ENCODE measurements at regions not wholly inside any gene's neighbourhood (a gene's known extent, or its start where the extent isn't known, plus 50 kb on each side); places are given as distances from the start of the nearest gene placed in this dataset.

GRCh38 chr2:116719836-116720235 is 1094.7 kb upstream of the DDX18 start:
- Histone ChIP-seq H3K4me1 (ENCODE audit: control insufficient read depth in 4 of 4, insufficient read depth in 4 of 4, low read length in 3 of 4) (no peaks in the 10 kb centered on the region), H3K9me3 (ENCODE audit: control insufficient read depth in 4 of 4, low read length in 3 of 4) (no peaks in the 10 kb centered on the region), H3K36me3 (ENCODE audit: control insufficient read depth in 4 of 4, insufficient read depth in 3 of 4, low read depth in 1 of 4, low read length in 3 of 4) (no peaks in the 10 kb centered on the region), H3K27ac (ENCODE audit: low read depth in 1 of 2, low read length in 2 of 2) (no peak overlapping the region), H3K4me3 (ENCODE audit: low read depth in 1 of 3, low read length in 3 of 3) (no peak overlapping the region), H3K27me3 (ENCODE audit: control insufficient read depth in 4 of 4, insufficient read depth in 4 of 4, low read length in 3 of 4) (no peaks in the 10 kb centered on the region), H3K9ac (ENCODE audit: low read depth in 1 of 2, low read length in 2 of 2) (no peak overlapping the region)
- WGBS, result 78% methylated on average over 2 of the region's 2 CpGs
- DNase-seq (ENCODE audit: low spot score), result no peak
- no peak for TF ChIP-seq REST (IDR thresholded peaks at IDR 0.05)
- no peak for TF ChIP-seq FOXA2 (IDR thresholded peaks at IDR 0.05)
- no peak for TF ChIP-seq CTCF (IDR thresholded peaks at IDR 0.05; ENCODE audit: low read depth, low read length, missing input control)
- TF ChIP-seq TAF1 (conservative IDR thresholded peaks at IDR 0.05), result no peak
- TF ChIP-seq ATF3 (IDR thresholded peaks at IDR 0.05), result no peak
- no peak for TF ChIP-seq YY1 (IDR thresholded peaks at IDR 0.05)
- TF ChIP-seq ZBTB33 (IDR thresholded peaks at IDR 0.05), result no peak
- no peak for TF ChIP-seq EGR1 (IDR thresholded peaks at IDR 0.05; ENCODE audit: low read depth in 2 of 2)
- TF ChIP-seq GABPA (IDR thresholded peaks at IDR 0.05 in 1 of 2, conservative IDR thresholded peaks at IDR 0.05 in 1 of 2), result no peak
- no peak for TF ChIP-seq RAD21 (IDR thresholded peaks at IDR 0.05)
- TF ChIP-seq HNF4G (IDR thresholded peaks at IDR 0.05), result no peak
- TF ChIP-seq SP1 (IDR thresholded peaks at IDR 0.05), result no peak
- TF ChIP-seq JUND (IDR thresholded peaks at IDR 0.05), result no peak
- TF ChIP-seq FOXA1 (IDR thresholded peaks at IDR 0.05), result no peak
- TF ChIP-seq RXRA (IDR thresholded peaks at IDR 0.05), result no peak
- no peak for TF ChIP-seq MAX (IDR thresholded peaks at IDR 0.05)

- Histone ChIP-seq H3K4me3 (ENCODE audit: low read depth in 1 of 3, low read length in 3 of 3) (no peak overlapping the region), H3K27me3 (ENCODE audit: control insufficient read depth in 4 of 4, insufficient read depth in 4 of 4, low read length in 3 of 4) (no peaks in the 10 kb centered on the region), H3K4me1 (ENCODE audit: control insufficient read depth in 4 of 4, insufficient read depth in 4 of 4, low read length in 3 of 4) (no peaks in the 10 kb centered on the region), H3K9ac (ENCODE audit: low read depth in 1 of 2, low read length in 2 of 2) (no peak overlapping the region), H3K9me3 (ENCODE audit: control insufficient read depth in 4 of 4, low read length in 3 of 4) (no peaks in the 10 kb centered on the region), H3K27ac (ENCODE audit: low read depth in 1 of 2, low read length in 2 of 2) (no peak overlapping the region), H3K36me3 (ENCODE audit: control insufficient read depth in 4 of 4, insufficient read depth in 3 of 4, low read depth in 1 of 4, low read length in 3 of 4) (no peaks in the 10 kb centered on the region)
- DNase-seq (ENCODE audit: low spot score), result no peak
- 44% methylated on average over 1 of the region's 1 CpG for WGBS
- TF ChIP-seq FOXA2 (IDR thresholded peaks at IDR 0.05) (no peak), ATF3 (IDR thresholded peaks at IDR 0.05) (no peak), ZBTB33 (IDR thresholded peaks at IDR 0.05) (no peak), RXRA (IDR thresholded peaks at IDR 0.05) (no peak), GABPA (IDR thresholded peaks at IDR 0.05 in 1 of 2, conservative IDR thresholded peaks at IDR 0.05 in 1 of 2) (no peak), HNF4A (conservative IDR thresholded peaks at IDR 0.05) (no peak), NR2F2 (IDR thresholded peaks at IDR 0.05) (no peak), REST (IDR thresholded peaks at IDR 0.05) (no peak), JUND (IDR thresholded peaks at IDR 0.05) (no peak), FOXA1 (IDR thresholded peaks at IDR 0.05) (no peak), MAX (IDR thresholded peaks at IDR 0.05) (no peak), RAD21 (IDR thresholded peaks at IDR 0.05) (no peak)
Measured at GRCh38 chr2:116724550-116724949, 1089.9 kb upstream of the DDX18 start.

All from liver (tissue), 8 donors.